HG03342 (cell line): ENCODE measurements at regions not wholly inside any gene's neighbourhood (a gene's known extent, or its start where the extent isn't known, plus 50 kb on each side); places are given as distances from the start of the nearest gene placed in this dataset.

Experiments
- ATAC-seq: cut with Tn5 transposase; IDR thresholded peaks from one replicate; pipeline ENCODE4 v1.9.1; 2021; ENCODE audit warnings: mild to moderate bottlenecking, moderate library complexity; ENCODE audit not compliant: unreplicated experiment

DNA sequence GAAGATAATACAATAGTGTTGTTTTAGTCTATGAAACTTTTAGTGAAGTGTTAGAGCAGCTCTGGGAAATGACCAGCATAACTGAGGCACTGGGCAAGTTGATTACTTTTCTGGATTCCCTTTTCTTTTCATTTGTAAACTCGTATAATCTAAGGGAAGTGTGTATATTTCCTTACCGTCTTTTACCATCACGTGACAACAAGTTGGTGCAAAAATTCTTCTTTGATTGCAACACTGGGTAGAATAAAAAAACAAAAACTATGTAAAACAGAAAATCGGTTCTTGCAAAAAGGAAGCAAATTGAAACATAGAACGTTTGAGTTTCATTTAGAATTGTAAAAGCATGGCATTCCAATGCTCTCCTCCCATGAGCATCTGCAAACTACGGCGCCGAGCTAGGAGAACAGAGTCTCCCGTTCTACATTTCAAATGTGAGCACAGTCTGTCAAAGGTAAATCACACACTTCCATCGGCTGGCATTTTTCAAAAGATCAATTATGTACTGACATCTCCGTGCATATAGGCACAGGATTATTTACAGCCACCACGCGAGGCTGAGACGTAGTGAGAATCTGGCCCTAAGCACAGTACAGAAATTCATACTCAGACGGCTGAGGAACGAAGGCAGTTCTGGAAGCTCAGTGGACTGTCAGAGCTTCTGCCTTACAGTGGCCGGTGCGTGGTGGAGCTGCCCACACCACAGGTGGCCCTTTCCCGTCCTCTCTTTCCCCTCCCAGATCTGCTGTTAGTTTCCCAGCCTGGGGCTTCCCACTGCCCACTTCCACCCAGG is 314.0 kb downstream of the BMP7 start:
- ATAC-seq, result no peak

DNA sequence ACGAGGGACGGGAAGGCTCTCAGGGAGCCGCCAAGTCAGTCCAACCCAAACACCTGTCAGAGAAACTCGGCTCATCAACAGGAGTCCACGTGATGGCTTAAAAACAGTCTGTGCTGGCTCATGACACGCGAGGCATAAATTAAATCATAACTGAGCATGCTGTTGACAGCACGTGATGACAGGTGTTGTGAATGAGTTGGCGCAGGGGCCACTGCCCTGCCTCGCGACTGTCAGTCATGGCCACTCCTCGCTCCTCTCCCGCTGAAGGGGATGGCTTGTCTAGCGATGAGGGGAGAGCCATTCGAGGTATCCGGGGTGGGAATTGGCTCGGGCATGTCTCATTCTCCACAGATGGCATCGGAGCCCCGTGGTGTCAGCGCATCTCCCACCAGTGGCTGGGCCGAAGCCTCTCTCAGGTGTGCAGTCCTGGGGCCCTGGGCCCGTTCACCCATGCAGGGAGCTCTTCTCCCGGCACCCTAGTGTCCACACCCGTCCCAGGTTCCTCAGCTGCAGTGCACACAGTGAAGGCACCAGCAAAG is 313.3 kb downstream of the BMP7 start:
- no peak for ATAC-seq

DNA sequence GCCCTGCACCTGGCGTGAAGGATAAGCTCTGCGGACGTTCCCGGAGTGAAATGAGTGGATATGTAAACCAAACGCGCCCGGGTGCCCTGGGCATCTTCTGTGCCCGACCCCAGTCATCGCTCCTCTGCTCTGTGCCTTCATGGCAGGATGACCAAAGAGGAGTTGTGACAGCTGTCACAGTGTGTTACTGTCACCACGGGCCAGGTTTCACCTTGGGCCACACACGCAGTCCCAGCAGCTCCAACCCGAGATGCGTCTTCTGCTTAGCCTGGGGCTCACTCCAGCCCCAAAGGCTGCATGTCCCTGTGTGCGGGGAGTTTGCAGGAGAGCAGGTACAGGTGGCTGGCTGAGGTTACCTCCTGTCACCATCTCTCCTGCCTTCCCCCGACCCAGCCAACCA is 311.6 kb downstream of the BMP7 start:
- no peak for ATAC-seq

DNA sequence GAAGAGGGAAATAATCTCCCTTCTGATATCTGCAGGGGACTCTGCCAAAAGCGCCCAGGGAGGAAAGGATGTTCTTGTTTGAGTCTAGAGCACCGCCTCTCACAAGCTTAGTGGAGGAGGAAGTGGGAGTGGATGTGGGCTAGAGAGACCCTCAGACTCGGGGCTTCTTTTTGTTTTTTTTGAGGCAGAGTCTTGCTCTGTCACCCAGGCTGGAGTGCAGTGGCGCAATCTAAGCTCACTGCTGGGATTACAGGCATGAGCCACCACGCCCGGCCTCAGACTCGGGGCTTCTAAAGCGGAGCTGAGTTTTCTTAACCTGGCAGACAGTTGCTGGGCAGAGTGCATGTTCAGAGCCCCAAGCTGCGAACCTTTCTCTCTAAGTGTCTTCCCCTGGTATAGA is 310.8 kb downstream of the BMP7 start:
- ATAC-seq, result no peak

DNA sequence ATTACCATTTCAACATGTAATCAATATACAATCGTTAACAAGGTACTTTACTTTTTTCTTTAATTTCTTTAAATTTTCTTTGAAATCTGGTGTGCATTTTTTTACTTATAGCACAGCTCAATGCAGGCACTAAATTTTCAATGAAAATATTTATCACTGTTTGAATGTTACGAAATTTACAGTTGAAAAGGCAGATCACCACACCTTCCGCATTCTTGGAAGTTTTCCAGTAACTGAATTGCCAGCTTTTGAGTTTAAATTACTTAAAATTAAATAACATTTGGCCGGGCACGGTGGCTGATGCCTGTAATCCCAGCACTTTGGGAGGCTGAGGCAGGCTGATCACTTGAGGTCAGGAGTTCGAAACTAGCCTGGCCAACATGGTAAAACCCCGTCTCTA is 309.9 kb downstream of the BMP7 start:
- no peak for ATAC-seq

DNA sequence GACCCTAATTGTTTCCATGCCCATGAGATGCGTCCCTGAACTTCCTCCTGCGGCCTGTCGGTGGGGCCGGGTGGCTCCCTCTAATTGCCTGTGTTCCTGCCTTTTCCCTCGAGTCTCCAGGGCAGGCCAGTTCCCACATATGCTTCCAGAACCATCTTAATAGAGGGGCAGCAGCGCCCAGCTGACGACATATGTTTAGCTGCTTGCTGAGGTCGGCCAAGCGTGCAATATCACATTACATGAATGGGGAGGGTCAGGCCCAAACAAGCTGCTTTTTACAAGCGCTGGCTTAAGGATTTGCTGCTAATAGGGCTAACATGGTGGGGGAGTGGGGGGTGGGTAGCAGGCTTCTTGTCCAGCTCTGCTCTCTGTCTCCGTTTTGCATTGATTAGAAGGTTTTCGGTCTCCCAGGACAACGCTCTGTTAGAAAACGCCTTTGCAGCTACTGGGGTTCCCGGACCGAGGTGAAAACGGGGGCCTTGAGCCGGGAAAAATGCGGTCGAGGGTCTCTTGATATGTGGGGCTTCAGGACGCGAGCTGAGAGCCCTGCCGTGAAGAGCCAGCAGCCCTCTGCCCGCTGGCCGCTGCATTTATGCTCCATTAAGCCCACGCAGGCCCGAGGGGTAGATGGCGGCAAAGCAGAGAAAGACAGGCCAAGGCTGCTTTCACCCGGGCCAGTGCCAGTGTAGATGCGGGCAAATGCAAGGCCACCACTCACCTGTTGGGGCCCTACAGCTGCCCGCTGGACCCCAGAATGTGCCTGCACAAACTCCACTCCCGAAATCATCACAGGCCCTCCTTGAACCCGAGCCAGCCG is 308.5 kb downstream of the BMP7 start:
- no peak for ATAC-seq

DNA sequence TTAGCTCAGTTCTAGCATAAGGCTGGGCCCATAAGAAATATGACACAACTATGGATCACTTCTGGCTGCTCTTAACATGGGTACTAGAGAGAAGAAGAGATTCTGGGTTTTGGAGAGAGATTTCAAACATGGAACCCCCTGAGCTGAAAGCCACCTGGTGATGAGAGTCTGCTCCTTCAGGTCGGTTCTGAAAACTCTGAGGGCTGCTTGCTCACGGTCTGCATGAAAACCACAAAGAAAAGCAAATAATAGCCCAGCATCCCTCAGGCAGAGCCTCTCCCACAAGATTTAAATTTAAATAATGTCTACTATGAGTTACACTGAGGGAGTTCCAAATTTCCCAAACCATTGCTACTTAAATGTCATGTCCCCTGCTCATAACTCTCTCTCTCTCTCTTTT is 301.5 kb downstream of the BMP7 start:
- no peak for ATAC-seq

DNA sequence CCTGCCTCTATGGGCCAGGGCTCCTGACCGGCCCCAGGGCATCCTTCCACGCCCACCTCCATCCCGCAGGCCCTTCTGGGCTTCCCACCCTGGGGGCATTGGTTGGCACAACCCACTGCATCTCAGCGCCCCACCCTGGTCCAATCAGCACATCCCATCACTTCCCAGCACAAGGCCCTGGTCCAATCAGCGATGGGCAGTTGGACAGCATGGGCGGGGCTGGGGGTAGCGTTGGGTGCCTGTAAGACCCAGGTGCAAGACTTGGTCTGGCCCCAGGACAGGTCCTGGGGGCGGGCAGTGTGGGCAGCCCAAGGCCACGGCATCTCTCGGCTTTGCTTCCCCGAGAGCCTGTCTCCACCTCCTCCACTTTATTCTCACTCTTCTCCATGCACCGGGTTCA is 298.5 kb downstream of the BMP7 start:
- no peak for ATAC-seq

DNA sequence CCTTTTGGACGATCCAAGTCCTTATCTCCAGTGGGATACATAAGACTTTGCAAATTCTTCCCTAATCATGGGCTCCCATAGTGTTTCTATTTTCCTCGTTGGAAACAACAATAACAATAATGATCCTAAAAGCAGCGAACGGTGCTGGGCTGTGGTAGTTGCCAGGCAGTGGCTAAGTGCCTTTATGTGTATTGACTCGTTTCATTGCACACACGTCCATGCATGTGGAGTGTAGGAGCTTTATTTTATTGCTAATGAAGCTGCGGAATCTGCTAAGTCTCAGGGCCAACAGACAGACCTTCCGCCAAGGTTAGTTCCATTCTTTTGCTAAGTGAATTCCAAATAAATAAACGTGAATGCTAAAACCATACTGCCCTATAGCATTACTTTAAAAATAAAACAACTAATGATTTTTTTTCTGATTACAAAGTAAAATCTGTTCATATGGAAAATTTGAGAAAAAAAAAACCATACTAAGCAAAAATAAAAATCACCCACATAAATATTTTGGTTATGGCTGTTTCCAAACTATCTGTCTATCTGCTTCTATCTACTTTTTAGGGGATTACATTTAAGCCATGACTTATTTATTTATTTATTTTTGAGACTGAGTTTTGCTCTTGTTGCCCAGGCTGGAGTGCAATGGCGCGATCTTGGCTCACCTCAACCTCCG is 297.9 kb downstream of the BMP7 start:
- ATAC-seq, result no peak

DNA sequence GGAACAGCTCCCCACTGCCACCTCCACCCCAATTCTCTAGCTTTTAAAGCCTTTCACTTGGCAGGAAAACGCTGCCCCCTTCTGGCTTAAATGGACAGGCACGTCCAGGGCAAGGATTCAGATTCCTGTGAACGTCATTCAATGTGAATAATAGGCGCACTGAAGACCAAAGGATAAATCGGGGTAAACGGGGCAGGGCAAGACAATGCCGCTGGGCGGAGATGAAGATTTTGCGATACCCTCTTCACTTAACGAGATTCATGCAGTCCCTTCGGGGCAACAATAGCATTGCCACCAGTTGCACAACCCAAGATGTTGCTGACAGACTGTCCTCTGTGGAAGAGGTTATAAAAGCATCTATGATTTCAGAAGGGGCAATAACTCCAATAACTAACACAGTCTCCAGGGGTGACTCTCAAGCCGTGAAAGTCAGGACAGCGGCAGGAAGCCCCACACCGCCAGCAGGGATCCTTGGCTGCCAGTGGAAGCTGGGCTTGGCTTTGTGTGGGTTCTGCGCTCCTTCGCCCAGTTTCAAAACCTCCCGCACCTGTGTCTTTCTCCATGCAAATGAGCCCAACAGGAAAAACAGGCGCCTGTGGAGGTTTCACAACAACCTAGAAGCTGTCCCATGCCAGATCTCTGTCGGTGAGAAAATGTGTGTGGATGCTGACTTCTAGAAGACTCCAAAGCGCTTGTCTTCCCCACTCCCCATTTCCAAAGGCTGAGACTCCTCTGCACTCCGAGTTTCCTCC is 291.8 kb downstream of the BMP7 start:
- no peak for ATAC-seq

DNA sequence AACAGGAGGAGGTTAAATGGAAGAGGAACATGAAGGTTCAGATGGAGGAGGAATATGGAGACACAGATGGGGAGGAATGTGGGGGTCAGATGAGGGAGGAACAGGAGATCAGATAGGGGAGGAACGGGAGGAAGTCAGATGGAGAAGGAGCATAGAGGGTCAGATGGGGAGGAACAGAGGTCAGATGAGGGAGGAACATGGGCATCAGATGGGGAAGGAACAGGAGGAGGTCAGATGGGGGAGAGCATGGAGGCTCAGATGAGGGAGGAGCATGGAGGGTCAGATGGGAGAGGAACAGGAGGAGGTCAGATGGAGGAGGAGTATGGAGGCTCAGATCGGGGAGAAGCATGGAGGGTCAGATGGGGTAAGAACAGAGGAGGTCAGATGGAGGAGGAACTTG is 290.6 kb downstream of the BMP7 start:
- no peak for ATAC-seq

DNA sequence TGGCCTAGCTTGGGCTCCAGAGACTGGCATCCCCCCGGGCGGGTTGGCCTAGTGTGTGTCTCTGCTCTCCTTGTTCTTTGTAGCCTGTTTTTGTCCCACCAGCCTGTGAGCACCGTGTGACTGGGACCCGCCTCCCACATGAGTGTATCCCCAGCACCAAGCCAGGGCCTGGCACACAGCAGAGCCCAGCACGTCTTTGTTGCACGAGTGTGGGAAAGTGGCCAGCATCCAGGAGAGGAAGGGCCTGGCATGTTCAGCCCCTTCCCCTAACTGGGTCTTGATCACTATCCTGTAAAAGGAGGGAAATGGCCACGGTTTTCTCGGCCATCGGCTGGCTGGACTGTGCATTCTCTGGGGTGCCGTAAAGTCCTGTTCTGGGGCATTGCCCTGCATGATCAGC is 290.1 kb downstream of the BMP7 start:
- ATAC-seq, result no peak

DNA sequence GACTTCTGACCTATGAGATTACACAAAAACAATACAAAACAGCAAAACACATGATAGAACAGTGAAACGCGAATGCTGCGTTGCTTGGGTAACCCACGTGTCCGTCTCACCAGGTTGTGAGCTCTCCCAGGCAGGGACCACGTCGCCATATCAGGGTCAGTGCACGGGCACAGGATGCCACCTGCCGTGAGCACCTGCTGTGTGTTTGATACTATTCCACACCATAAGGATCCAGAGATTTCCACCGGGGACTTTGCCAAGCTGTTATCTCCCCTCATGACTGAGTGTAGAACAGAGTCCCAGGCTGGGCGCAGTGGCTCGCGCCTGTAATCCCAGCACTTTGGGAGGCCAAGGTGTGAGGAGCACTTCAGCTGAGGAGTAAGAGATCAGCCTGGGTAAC is 288.0 kb downstream of the BMP7 start:
- no peak for ATAC-seq

DNA sequence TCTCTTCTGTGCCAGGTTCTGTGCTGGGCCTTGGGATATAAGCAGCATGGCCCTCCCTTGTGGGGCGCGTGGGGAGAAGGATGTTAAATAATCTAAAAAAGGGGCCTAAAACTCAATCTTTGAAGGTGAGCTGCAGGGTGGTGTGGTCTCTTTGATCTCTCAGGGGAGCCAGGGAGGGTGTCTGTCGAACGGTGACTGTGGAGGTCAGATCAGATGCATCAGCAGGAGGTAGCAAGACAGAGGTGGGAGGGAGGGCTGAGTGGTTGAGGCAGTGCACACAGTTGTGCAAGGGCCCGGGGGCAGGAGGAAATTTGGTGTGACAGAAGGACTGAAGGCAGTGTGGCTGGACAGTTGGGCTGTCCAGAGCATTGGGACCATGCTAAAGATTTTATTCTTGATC is 287.3 kb downstream of the BMP7 start:
- ATAC-seq, result no peak

DNA sequence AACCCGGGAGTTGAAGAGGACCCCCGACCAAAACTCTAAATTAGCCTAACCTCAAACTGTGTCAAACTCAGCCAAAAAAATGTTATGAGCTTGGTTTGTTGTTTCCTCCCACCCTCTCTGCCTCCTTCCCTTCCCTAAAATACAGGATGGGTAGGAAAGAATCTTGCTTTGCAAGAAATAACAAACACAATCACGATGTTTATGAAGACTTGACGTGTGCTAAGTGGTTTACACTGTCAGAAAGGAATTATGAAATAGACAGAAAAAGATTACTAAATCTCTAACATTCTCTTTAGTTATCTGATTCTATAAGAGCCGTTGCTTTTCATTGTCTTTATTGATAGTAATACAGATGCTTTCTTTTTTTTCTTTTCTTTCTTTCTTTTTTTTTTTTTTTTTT is 285.1 kb downstream of the BMP7 start:
- no peak for ATAC-seq

DNA sequence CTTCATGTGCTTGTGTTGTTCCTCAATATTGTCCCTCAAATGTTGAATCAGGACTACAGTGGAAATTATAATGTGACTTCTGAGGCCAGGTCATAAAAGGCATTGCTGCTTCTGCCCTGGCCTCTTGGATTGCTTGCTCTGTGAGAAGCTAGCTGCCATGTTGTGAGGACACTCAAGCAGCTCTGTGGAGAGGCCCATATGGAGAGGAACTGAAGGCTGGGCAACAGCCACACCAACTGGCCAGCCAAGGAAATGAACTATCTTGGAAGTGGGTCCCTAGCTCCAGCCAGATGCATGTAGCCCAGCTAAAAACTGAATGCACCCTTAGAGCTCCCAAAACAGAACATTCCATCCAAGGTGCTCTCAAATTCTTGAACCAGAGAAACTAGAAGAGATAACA is 282.6 kb downstream of the BMP7 start:
- ATAC-seq, result no peak

DNA sequence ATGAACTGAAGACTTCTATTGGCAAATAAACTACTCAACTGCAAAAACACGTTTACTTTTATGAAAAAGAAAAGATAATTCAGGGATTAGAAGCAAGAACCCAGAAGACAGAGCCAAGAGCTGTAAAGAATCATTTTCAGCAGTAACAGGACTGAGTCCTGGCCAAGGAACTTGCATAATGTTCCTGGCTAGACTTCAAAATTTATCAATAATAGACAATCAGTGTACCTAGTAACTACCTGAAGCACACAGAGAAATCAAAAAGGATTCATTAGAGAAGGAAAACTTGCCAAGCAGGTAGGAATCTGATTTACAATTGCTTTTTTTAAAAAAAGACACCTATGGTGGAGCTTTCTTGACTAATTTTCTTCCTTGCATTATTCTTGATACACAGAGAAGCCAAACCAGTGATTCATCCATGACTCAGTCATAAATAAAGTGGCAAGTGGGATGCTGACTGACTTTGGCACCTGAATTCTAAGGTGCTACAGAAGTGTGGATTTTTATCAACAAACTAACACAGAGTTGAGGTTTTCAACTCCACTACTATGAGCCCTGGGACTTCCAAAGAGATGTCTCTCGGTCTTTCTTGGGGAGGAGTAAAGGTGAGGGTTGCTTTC is 281.3 kb downstream of the BMP7 start:
- ATAC-seq, result no peak

DNA sequence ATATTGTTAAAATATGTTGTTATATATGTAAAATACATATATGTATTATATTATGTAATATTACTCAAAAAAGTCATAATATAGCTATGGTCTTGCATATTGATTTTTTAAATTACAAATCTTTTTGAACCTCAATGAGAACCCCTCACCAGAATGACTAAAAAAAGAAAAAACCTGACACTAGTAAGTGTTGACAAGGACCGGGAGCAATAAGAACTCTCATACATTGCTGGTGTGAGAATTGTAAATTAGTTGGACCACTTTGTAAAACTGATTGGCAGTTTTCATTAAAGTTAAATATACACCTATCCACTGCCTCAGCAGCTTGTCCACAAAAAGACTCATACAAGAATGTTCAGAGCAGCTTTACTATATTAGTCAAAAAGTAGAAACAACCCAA is 280.0 kb downstream of the BMP7 start:
- ATAC-seq, result no peak

DNA sequence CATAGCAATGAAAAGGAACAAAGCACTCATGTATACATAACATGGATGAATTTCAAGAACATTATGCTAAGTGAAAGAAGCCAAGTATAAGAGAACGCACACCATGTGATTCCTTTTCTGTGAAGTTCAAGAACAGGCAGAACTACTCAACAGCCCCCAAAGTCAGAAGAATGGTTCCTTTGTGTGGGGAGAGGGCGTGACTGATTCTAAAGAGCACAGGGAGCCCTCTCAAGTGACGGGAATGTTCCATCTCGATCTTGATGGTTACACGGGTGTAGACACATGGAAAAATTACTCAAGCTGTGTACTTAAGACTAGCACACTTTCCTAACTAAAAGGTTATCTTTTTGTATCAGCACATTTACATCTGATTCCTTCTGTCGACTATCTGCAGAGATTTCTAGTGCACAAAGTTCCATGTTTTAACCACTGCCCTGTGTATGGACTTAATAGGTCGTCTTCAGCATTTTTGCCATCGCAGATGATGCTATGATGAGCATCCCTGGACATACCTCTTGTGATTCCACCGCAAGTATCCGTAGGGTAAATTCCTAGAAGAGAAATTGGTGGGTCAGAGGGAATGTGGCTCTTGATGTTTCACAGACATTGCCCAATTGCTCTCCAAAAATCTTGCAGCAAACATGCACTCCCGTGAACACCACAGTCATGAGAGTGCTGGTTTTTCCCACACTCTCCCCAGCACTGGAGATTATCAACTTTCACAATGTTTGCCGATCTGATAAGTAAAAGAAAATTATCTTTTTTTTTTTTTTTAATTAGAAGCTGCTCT is 279.3 kb downstream of the BMP7 start:
- no peak for ATAC-seq

DNA sequence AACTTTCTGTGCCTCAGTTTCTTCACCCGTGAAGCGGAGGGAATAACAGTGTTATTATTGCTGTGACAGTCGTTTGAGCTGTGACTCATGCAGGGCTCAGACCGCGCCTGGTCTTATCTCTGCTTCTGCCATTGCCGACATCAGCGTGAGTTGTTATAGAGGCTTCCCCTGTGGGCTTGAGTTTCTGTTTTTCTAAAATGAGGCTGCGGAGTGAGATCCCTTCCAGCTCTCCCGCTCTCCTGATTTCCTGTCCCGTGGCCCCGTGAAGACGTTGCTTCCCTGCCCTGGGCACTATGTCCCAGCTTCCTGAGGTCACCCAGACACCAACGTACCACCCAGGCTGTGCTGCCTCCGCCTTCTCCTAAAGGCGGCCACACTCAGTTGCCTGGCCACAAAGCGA is 278.5 kb downstream of the BMP7 start:
- ATAC-seq, result no peak
